GM18868 (cell line): ENCODE measurements at regions not wholly inside any gene's neighbourhood (a gene's known extent, or its start where the extent isn't known, plus 50 kb on each side); places are given as distances from the start of the nearest gene placed in this dataset.

Source experiments
- ATAC-seq: cut with Tn5 transposase; IDR thresholded peaks from one replicate; pipeline ENCODE4 v1.9.1; 2021; ENCODE audit warnings: mild to moderate bottlenecking, moderate library complexity; ENCODE audit not compliant: unreplicated experiment

DNA sequence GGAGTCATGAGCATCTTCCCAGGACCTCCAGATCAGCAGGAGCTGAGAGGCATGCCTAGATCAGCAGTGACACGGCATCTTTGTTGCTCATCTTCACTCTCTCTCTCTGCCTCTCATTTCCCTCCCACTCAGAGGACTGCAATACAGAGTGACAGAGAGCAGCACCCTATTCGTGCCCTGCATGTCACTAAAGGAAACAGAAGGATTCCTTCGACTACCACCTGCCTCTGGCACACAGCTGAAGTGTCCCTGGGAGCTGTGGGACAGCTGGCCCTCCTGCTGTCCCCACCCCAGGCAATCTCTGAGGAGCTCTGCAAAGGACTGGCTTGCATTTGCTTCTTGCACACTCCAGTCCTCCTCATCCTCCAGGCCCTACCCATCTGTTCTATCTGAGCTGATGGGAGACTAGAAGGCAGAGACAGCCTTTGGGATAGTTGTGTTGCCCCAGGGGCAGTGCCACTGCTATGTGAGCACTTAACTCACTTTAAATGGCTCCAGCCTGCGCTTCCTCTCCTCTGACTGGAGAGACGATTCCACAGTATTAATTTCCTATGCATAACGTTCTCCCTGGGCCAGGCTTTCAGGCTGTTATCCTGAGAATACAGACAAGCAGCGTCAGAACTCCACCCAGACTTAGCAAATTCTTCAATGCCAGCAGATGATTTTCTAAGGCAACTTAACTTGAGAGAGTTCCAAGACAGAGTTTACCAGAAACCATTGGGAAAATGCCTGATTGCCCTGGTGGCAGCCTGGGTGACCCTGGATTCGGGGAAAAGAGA, 167.6 kb upstream of the MAP1B start:
- no peak for ATAC-seq

GRCh38 chr5:71943874-71944273, 163.4 kb upstream of the MAP1B start:
- ATAC-seq: no peak

GRCh38 chr5:71945436-71945835, 161.8 kb upstream of the MAP1B start:
- ATAC-seq: no peak

DNA sequence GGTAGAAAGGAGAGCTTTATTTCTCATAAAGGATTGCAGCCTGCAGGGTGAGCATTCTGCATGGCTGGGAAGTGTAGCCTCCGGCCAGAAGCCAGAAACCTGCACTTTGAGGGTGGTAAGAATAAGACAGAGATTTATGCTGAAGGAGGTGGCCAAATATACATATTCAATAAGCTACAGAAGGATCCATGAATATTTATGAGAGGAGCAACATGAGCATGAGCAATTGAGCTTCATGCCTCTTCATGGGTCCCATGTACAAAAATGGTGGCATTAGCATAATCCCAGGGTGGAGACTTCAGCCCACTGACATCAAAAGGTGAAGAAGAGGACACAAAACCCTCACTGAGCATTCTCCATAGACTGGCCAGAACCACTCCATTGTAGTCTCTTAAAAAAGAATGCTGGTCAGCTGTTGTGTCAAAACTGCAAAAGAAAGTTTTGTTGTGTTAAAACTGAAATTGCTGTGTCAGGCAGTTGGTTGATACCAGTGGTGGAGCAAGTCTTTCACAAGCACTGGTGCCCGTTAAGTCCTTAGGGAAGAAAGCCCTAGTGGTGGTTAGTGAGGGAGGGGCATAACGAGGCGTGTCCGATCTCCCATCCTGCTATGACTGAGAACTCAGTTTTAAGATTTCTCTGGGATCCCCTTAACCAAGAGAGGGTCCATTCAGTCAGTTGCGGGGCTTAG, 160.8 kb upstream of the MAP1B start:
- no peak for ATAC-seq

GRCh38 chr5:71948206-71948605, 159.1 kb upstream of the MAP1B start:
- no peak for ATAC-seq

GRCh38 chr5:71949772-71950171, 157.5 kb upstream of the MAP1B start:
- ATAC-seq: no peak

DNA sequence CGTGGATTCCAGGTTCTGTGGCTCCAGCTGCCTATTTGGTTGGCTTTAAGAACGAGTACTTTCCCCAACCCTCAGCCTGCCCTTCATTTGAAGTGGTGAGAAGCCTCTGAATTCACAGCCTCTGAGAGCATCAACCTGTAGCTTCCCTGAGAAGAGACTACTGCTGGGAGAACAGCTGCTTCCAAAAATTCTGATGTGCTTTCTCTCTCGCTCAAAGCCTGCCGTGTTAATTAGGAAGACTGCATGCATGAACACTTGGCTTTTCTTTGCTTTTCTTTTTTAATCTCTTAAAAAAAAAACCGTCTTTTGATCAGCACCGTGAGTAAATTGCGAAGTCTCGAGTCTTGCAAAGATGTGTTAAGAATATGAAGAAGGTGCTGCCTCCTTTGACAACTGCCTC, 153.4 kb upstream of the MAP1B start:
- no peak for ATAC-seq

DNA sequence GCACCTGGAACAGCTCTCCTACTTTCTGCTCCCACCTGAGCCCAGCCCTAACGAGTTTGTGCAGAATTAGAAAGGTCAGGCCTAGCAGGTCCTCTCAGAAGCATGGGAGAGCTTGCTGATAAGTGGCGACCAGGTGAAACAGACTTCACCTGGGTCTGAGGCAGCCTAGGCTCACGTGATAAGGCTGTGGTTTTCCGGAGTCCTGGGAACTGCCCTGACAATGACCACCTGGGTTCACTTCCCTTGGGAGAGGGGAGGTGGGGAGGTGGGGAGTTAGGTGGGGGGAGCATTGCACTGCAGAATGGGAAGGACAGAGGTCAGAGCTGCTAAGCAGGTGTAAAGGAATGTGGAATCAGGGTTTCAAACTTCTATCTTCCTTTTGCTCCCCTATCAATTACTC, 152.9 kb upstream of the MAP1B start:
- ATAC-seq: no peak

GRCh38 chr5:71955723-71956122, 151.6 kb upstream of the MAP1B start:
- ATAC-seq: no peak

- ATAC-seq: no peak
Observed at GRCh38 chr5:71957292-71957898, 149.9 kb upstream of the MAP1B start.

GRCh38 chr5:71960195-71960594, 147.1 kb upstream of the MAP1B start:
- ATAC-seq: no peak

DNA sequence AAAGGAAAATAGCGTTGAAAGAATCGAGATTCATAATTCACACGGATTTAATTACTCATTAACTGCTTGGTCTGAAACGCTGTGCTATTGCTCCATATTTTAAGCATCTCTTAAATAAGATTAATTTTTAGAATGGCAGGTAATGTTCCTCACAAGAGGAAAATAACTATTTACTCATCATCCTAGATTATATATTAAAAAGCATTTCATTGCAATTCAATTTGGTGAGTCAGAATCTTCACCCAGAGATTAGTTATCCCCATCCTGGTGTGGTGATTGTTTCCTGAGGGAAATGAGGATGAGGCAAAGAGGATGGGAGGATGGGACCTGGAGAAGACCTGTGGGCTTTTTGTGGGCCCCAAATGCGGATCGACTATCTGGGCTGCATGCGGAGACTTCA, 145.5 kb upstream of the MAP1B start:
- ATAC-seq: no peak

- no peak for ATAC-seq
Observed at GRCh38 chr5:71969460-71969859, 137.8 kb upstream of the MAP1B start.

DNA sequence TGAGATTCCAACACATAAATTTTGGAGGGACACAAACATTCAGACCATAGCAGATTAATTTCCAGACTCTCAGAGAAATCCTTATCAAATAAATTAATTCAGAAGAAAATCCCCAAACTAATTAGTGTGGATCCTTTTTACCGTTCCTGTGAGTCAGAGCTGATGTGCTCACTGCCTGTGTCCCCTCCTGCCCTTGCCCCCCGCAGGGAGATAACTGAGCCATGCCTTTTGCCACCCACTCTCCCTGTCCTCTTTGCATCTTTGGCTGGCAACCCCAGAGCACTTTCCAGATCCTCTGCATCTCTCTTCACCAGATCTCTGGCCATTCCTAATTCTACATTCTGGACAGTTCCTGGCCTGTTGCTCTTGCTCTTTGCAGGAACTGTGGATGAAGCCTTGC, 135.4 kb upstream of the MAP1B start:
- ATAC-seq: no peak

DNA sequence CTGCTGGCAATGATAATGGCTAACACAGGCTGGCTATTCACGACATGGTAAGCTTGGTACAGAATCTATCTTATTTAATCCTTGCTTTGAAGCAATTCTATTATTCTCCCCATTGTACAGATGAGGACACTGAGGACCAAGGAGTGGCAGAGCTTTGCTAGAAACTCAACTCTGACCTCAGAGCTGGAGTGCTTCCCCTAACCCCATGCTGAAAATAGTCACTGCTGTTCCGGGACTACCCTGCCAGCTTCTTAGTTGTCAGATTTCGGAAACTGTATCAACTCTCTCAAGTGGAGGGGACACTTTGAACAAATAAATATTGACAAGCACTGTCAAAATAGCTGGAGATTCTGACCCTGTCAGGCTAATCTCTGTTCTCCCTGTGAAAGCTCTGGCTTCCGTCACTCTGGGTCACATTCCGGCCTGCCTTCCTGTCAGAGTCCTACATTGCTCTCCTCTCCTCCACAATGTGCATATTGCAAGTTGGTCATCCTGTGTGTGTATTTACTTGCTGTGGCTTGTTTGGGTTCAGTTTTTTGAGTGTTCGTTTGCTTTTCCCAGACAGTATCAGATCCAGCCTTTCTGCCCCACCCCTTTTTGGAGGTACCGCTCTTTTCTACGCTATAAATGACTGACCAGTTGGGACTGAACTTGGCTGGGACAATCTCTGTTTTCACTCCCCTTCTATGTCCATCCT, 134.3 kb upstream of the MAP1B start:
- no peak for ATAC-seq

GRCh38 chr5:71973563-71973962, 133.7 kb upstream of the MAP1B start:
- no peak for ATAC-seq

DNA sequence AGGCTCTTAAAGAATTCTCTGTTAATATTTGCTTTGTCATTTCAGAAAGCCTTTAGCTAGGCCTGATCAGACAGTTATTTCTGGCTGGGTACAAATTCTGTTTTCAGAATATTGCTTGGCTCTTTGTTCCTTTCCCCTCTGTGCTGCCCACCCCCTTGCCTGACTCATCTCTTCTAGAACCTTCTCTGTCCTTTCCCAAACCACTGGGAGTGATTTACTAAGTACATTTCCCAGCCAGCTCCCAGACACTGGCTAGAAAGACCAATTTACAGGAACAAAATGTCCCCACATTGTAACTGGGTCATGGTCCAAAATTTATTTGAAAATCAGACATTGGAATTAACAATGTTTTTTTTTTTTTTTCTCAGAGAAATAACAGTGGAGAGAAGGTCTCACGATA, 133.1 kb upstream of the MAP1B start:
- ATAC-seq: no peak

- no peak for ATAC-seq
Observed at GRCh38 chr5:71974622-71975021, 132.7 kb upstream of the MAP1B start.

DNA sequence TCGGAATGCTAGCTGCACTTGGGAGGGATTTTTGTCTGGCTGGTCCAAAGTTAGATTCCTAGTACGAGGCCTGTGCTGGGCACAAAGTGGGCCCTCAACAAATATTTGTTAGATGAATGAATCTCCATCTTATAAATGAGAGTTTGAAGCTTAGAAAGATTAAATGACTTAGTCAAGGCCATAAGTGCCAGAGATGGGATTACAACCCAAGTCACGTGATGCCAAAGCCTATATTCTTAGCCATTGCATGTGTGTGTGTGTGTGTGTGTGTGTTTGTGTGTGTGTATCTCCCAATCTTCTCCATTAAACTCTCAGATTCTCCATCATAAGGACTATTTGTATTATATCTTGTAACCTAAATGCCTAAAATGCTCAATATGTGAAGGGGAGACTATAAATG, 130.8 kb upstream of the MAP1B start:
- ATAC-seq: no peak

DNA sequence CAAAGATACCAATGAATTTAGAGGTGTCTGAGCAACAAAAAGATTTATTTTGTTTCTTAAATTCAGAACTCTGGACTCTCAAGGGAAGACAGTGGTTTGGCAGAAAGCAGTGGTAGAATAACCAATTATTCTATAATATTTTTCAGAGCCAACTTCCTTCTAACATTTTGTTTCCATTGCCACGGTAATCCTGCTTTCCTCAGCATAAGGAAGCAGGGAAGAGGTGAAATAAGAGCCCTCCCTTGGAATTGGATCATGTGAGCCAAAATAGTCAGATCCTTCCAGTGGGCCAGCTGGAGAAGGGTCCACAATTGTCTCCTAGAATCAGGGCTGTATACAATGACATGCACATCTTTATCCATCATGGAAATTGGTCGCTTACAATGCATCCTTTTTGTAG, 130.0 kb upstream of the MAP1B start:
- ATAC-seq: no peak

DNA sequence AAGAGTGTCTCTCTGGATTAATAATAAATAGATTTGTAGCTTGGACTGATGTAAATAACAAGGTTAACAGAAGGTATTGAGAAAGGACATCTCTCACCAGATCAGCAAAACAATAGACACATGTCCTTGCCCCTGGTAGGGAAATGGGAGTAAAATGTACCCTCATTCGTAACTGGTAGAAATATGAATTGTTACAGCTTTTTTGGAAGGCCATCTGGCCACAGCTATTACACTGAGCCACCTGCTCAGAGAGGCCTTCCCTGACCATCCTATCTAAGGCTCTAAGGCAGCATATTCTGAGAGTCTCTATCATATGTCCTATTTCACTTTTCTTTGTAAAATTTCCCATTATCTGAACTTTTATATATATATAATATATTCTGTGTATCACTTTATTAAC, 129.1 kb upstream of the MAP1B start:
- no peak for ATAC-seq
